DMS 273 (cell line): ENCODE measurements at regions not wholly inside any gene's neighbourhood (a gene's known extent, or its start where the extent isn't known, plus 50 kb on each side); places are given as distances from the start of the nearest gene placed in this dataset.
"Not testable (repeated sequence)": the region's sequence is repeated elsewhere in the genome, so short reads cannot be mapped to it uniquely, and the experiment has no call there.

Source experiments
- DNase-seq: peaks from one replicate; lab custom pipeline; 2025; ENCODE audit not compliant: unreplicated experiment; lab: John Stamatoyannopoulos, UW

GRCh38 chr7:67463983-67464382 is 467.4 kb downstream of the TYW1 start:
- peak; percentile 74 for DNase-seq

DNA sequence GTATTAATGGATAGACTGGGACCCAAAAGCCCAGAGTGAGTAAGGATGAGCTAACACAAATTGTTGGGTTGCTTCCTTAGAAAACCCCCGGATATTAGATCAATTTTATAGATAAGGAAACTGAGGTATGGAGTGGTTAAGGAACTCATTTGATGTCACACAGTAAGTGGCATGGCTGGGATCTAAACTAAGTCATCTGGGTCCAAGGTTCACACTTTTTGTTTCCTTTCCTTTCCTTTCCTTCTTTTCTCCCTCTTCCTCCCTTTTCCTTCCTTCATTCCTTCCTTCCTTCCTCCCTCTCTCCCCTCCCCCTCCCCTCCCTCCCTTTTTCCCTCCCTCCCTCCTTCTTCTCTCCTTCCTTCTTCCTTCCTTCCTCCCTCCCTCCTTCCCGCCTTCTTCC is 469.5 kb downstream of the TYW1 start:
- no peak for DNase-seq

DNA sequence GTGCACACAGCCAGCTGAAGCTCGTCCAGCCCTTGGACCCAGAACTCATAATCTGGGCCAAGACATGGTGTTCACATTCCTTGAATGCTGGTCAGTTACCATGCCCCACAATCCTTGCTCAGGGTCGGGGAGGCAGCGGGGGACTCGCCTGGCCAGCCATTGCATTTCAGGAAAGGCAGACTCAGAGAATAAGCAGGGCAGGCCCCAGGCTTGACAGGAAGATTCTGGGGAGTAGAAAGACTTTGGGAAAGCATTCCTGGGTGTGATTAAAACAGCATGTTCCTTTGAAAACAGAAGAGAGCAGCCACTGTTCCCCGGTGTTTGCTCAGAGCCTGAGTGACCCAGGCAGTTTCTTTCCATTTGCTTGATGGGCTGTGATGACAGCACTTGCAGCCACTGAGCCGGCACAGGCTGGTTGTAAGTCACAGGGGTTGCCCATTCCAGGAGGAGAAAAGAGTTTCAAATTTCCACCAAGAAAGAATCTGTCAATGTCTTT is 473.7 kb downstream of the TYW1 start:
- DNase-seq = peak; percentile 29

- DNase-seq = no peak
Observed at GRCh38 chr7:67475293-67475692, 478.7 kb downstream of the TYW1 start.

DNA sequence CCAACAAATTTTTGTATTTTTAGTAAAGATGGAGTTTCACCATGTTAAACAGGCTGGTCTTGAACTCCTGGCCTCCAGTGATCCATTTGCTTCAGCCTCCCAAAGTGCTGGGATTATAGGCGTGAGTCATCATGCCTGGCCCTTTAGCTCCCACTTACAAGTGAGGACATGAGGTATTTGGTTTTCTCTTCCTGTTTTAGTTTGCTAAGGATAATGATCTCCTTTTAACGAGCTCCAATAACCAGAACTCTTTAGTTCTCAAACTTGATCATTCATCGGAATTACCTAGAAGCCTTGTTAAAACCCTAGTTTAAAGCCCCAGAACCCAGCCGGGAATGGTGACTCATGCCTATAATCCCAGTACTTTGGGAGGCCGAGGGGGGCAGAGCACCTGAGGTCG is 481.4 kb downstream of the TYW1 start:
- DNase-seq = no peak

GRCh38 chr7:67484244-67484751 is 487.7 kb downstream of the TYW1 start:
- peak; percentile 95 for DNase-seq

- no peak for DNase-seq
Observed at GRCh38 chr7:67486401-67486800, 489.8 kb downstream of the TYW1 start.

DNA sequence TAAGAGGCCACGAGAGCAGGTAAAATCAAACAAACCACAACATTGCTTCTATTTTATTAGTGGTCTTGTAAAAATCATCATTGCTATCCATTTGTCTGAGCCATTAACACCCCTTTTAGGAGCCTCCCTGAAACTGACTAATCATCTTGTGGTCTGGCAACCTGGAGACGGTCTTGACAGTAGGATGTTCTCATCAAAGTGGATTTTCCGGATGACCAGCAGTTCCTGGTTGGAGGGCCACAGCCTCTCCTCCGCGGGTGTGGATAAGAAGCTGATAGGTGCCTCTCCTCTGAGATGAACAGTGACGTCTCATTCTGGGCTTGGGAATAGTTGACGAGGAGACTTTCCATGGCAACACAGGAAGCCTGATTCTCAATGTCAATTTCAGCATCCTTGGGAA is 490.7 kb downstream of the TYW1 start:
- no peak for DNase-seq

GRCh38 chr7:67489881-67490280 is 493.2 kb downstream of the TYW1 start:
- DNase-seq = no peak

DNA sequence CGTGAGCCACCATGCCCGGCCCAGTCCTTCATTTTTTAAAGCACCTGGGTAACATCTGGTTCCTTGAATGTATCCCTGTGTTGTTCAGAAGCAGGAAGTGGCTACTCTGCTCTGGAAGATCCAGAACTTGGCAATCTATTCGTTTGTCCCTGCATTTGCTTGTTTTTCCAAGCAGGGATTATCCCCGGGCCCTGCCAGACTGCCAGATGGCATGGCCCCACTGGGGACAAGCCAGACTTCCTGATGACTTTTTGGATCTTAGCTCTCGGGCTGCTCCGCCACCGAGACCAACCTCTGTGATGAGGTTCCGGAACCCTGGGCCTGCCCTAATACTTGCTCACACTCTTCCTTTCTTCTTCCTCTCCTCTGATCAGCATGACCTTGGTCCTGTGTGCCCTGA is 496.7 kb downstream of the TYW1 start:
- peak; percentile 86 for DNase-seq

DNA sequence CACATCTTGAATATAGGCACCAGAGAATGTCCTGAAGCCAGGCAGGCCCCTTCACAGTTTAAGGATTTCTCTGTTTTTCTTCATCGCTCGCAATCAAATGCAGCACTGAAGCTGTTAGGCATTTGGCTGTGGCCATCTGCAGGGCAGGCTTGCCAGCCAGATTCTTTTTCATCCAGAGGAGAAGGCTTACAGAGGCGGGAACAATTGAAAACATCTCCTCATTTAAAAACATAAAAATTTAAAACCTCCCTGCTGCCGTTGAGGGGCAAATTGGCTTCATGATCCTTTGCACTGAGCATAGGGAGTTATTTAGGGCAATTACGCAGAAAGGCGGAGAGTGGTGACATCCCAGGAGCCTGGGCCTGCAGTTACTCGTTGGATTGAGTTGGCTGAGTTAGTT is 500.0 kb downstream of the TYW1 start:
- DNase-seq = peak; percentile 65

- not testable (repeated sequence) for DNase-seq
Observed at GRCh38 chr7:67497914-67498313, 501.3 kb downstream of the TYW1 start.

- no peak for DNase-seq
Observed at GRCh38 chr7:67502929-67503328, 506.3 kb downstream of the TYW1 start.

DNA sequence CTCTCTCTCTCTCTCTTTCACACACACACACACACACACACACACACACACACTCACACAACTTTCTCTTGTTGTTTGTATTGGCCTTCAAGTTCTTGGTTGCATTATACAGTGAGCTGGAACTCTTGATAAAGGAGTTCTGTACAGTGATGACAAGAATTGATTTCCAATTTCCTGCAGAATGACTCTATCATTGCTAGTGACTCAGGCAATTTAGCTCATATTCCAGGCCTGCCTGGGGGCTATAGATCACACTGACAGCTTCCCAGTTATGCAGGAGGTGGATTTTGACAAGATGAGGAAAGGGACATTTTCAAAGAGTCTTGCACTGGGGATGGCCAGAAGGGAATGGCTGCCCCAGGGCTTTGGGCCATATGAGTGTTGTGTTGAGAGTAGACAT is 508.8 kb downstream of the TYW1 start:
- no peak for DNase-seq

- DNase-seq = no peak
Observed at GRCh38 chr7:67512481-67512880, 515.8 kb downstream of the TYW1 start.

DNA sequence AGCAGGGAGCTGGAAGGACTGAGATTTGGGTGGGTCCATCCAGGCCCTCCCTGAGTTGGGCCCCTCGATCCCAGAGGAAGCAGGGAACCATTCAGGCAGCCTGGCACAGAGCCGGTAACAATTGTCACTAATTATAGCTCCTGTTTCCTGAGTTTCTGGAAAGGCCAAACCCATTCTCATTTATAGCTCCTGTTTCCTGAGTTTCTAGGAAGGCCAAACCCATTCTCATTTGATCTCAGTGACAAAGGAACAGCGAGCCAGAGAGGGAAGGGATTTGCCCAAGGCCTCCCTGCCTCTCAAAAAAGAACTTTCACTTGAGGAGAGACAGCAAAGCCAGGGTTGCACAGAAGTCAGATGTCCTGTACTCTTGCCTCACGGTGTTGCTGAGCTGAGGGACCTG is 521.9 kb downstream of the TYW1 start:
- DNase-seq = no peak

DNA sequence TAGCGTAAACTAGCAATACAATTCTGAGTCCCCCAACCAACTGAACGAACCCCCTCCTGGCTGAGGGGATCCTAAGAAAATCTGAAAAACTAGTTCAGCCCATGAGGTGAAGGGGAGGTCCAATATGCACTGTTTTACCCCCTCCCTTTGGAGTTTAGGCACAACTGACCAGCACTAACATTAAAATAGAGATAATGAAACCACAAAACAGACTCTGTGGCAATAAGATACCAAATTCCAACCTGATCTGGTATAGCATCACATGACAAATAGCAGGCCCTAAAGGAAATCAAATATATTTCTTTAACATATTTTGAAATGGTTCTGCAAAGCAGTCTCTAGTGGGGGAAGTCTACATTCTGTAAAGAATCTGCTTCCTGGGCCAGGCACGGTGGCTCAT is 522.5 kb downstream of the TYW1 start:
- no peak for DNase-seq

DNA sequence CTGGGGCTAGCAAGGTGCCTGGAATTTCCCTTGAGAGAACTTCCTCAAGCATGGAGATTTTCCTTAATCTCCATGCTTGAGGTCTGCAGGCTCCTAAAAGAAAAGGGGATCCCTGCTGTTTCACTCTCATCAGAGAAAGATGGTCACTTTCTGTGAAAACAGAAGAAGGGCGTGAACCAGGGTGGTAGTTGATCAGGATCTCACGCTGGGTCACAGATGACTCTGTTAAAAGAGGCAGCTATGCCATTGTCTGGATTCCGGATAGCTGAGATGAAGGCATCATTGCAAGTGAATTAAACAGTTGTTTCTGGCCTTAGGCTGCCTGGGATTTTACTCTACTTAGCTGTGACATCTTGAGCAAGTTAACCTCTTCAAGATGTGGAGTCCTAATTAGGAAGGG is 525.9 kb downstream of the TYW1 start:
- no peak for DNase-seq

GRCh38 chr7:67523713-67524112 is 527.1 kb downstream of the TYW1 start:
- no peak for DNase-seq

DNA sequence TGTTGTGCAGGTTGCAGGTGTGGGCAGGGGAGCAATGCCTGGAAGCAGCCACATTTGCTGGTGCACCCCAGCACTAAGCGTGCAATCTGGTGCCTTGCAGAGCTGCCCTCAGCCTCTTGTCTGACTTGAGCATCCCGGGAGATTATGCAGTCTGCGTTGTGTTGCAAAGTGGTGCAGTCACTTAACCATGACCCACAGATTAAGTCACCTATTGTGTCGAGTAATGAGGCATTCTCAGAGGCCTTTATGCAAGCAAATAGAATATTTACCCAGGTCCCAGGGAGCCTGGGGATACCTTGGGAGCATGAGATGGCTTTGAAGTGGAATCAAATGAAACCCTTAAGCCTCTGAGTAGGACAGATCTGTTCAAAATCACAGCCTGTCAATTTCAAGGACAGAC is 529.0 kb downstream of the TYW1 start:
- no peak for DNase-seq

GRCh38 chr7:67535241-67535989 is 538.8 kb downstream of the TYW1 start:
- no peak for DNase-seq

DNA sequence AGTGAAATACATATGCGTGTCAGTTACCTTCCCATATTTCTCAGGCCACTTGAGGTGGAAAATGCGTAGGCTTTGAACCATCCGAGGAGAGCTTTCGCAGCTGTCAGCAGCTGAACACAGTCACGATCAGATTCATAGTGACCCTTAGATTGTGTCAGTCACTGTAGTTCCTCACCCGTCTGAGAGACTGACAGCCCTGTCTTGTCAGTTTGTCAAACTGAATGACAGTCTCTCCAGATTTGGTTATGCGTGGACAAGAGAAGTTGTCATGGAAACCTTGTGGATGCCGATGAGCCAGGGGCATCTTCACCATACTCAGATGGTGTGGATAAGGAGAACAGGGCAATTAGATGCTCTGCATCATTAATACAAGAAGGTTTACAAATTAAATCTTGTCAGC is 546.3 kb downstream of the TYW1 start:
- no peak for DNase-seq
